Effector memory CD4-positive, alpha-beta T cell (primary cell): ENCODE measurements at regions not wholly inside any gene's neighbourhood (a gene's known extent, or its start where the extent isn't known, plus 50 kb on each side); places are given as distances from the start of the nearest gene placed in this dataset.

Experiments
- DNase-seq, 3 donors: peaks; one replicate each; pipeline ENCODE4 v3.0.0-alpha.2; 2020
- H3K27ac ChIP-seq: 2 replicates; pipeline ENCODE4 v1.7.0; 2013; ENCODE audit warnings: mild to moderate bottlenecking, low read length, moderate library complexity; ENCODE audit not compliant: insufficient read depth, poor library complexity, severe bottlenecking
- H3K27me3 ChIP-seq: replicated peaks from 2 replicates; pipeline ENCODE4 v1.7.0; 2013; ENCODE audit warnings: mild to moderate bottlenecking, low read length; ENCODE audit not compliant: insufficient read depth, control insufficient read depth, poor library complexity, severe bottlenecking
- H3K36me3 ChIP-seq: 2 replicates; pipeline ENCODE4 v1.7.0; 2013; ENCODE audit warnings: mild to moderate bottlenecking, low read length, moderate library complexity; ENCODE audit not compliant: control insufficient read depth, insufficient read depth
- H3K4me1 ChIP-seq: 2 replicates; pipeline ENCODE4 v1.7.0; 2013; ENCODE audit warnings: low read length, mild to moderate bottlenecking; ENCODE audit not compliant: control insufficient read depth, insufficient read depth, poor library complexity, severe bottlenecking
- H3K4me3 ChIP-seq: 2 replicates; pipeline ENCODE4 v1.7.0; 2013; ENCODE audit warnings: low read length, low read depth, mild to moderate bottlenecking; ENCODE audit not compliant: insufficient read depth, poor library complexity, severe bottlenecking
- H3K9me3 ChIP-seq: 2 replicates; pipeline ENCODE4 v1.7.0; 2013; ENCODE audit warnings: mild to moderate bottlenecking, low read length, moderate library complexity; ENCODE audit not compliant: control insufficient read depth

DNA sequence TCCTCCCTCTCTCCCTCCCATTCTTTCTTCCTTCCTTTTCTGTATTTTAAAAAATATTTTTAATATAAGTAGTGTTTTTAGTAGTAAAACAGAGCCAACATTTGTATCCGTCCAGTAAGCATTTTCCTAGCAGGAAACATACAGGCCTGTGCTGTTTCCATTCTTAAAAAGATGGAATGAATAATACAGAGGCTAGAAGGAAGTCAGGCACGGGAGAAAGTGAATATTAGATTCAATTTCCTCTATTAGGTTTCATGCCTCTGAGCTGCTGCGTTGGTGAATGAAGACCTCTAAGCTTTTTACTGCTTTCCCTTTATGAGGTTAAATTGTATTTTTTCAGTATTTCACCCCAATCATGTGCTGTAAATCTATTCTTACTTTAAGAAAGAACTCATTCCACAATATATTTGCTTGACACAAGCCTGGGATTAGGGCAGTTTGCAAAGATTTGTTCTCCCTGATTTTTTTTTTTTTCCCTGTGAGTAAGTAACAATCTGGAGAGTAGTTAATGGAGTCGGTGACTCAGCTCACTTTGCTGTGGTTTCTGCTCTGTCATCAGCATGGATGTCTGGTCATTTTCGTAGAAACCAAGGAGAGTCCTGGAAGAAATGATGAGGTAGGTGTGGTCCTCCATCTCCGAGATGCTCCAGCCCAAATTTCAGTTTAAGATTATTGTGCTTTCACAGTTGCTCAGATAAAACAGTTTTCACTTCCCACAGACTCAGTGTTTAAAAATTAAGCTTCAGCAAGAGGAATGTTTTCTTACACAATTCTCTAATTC is 76.1 kb upstream of the PITRM1 start:
- Histone ChIP-seq H3K27ac (no peak overlapping the region), H3K4me1 (no peaks in the 10 kb centered on the region), H3K27me3 (no peaks in the 10 kb centered on the region), H3K4me3 (no peak overlapping the region), H3K36me3 (no peaks in the 10 kb centered on the region), H3K9me3 (no peaks in the 10 kb centered on the region)
- no peak for DNase-seq

GRCh38 chr10:3245395-3245794 is 72.8 kb upstream of the PITRM1 start:
- H3K27ac ChIP-seq = no peak overlapping the region
- no peak overlapping the region for H3K4me3 ChIP-seq
- H3K4me1 ChIP-seq = no peaks in the 10 kb centered on the region
- DNase-seq = no peak
- H3K36me3 ChIP-seq = no peaks in the 10 kb centered on the region
- no peaks in the 10 kb centered on the region for H3K27me3 ChIP-seq
- no peaks in the 10 kb centered on the region for H3K9me3 ChIP-seq

DNA sequence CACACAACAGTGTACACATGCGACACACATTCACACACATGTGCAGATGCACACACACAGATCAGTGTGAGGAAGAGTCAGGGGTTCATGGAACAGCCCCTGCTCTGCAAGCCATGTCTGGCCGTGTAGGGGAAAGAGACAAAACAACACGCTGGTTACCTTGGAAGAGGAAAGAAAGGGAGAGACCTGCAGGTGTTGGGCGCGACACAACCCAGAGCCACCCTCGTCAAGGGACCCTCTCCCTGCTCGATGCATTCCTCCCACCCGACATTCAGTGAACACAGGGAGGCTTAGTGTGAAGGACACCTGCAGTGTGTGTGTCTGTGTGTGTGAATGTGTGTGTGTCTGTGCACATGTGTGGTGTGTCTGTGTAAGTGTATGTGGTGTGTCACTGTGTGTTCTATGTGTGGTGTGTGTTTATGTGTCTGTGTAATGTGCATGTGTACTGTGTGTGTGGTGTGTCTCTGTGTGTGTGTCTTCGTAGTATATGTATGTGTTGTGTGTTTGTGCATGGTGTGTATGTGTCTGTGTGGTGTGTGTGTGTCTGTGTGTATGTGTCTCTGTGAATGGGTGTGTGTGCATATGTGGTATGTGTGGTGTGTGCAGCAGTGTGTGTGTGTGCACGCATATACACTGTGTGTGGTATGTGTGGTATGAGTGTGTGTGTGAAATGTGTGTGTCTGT is 69.5 kb upstream of the PITRM1 start:
- Histone ChIP-seq H3K36me3 (no peaks in the 10 kb centered on the region), H3K4me3 (no peak overlapping the region), H3K27me3 (no peaks in the 10 kb centered on the region), H3K27ac (no peak overlapping the region), H3K9me3 (no peaks in the 10 kb centered on the region), H3K4me1 (no peaks in the 10 kb centered on the region)
- DNase-seq = no peak

GRCh38 chr10:3241274-3241921 is 68.8 kb upstream of the PITRM1 start:
- Histone ChIP-seq H3K4me1 (no peaks in the 10 kb centered on the region), H3K4me3 (no peak overlapping the region), H3K9me3 (no peaks in the 10 kb centered on the region), H3K27ac (no peak overlapping the region), H3K27me3 (no peaks in the 10 kb centered on the region), H3K36me3 (no peaks in the 10 kb centered on the region)
- no peak for DNase-seq

DNA sequence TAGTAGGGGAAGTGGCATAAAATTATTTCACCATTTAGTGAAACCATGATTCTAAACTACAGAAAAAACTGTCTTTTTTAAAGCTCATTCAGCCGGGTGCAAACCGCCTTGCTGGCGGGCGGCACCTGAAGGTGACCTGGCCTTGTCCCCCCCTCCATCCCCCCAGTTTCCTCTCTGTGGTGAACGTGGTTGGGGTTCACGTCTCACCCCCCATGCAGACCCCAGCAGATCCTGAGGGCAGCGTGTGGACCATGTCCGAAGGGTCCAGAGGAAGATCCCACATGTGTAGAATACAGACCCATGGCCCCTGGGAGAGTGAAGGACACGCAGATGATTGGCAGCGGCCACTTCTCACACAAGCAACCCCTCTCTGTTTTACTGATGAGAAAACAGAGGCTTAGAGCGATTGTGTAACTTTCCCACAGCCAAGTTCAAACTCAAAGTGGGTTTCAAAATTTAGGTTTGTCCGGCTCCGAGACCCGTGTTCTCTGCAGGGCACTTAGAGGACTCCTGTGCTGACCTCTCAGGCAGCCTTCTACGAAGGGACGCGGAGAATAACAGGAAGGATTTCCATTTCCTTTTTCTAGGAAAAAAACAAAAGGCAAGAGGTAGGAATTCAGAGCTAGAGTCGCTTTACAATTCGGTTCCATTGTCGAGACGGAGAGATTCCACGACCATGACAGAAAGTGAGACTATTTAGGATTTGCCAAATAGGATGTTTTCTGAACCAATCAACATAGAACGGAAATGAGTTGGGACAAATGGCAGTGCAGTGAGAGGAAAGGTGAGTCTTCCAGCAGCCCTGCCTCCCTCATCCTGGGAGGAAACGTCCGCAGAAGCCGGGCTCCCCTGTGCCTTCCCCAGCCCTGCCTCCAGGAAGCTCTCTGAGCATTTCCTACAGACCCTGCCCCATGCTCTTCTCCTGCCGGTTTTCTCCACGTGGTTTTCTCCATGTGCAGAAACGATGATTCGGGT is 67.6 kb upstream of the PITRM1 start:
- Histone ChIP-seq H3K4me3 (no peak overlapping the region), H3K27me3 (no peaks in the 10 kb centered on the region)
- DNase-seq = no peak

GRCh38 chr10:3239066-3239919 is 66.7 kb upstream of the PITRM1 start:
- H3K27me3 ChIP-seq = no peaks in the 10 kb centered on the region
- no peak overlapping the region for H3K4me3 ChIP-seq
- no peak overlapping the region for H3K27ac ChIP-seq
- H3K4me1 ChIP-seq = no peaks in the 10 kb centered on the region
- no peaks in the 10 kb centered on the region for H3K9me3 ChIP-seq
- peak; percentile 42 to 61 (median 44) for DNase-seq
- no peaks in the 10 kb centered on the region for H3K36me3 ChIP-seq

More for the DNA sequence above, 67.6 kb upstream of the PITRM1 start:
- Histone ChIP-seq H3K27ac (no peak overlapping the region), H3K9me3 (no peaks in the 10 kb centered on the region), H3K36me3 (no peaks in the 10 kb centered on the region), H3K4me1 (no peaks in the 10 kb centered on the region)

DNA sequence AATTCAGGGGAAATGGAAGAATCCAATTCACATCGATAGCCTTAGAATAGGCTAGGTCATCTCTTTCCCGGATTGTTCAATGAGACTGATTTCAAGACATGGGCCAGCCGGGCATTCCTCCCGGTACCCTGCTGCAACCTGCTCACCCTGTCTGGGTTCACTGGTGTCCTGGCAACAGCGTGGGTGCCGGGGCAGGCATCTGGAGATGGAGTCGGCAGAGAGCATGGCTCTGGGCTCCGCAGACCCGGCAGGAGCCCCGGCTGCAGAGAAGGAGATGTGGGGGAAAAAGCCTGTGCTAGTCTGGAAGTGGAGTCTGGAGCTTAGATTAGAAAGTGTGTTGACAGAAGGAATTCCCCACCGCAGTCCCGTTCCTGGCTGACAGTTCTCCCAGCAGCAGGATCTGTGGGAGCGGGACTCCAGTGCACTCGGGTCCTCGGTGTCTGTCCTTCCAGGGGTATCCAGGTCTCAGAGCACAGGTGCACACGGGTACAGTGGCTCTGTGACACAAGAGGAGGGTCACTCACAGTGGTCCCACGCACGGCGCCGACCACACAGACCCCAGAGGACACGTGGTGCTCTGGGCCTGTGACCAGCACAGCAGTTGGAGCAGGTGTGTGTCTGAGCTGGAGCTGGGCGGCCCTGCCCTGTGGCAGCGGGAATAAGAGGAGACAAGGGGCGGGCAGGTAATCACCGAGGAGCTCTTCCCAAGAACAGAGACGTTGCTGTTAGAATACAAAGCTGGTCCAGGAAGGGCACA is 65.7 kb upstream of the PITRM1 start:
- no peak for DNase-seq
- H3K27ac ChIP-seq = no peak overlapping the region

GRCh38 chr10:3237530-3237929 is 64.9 kb upstream of the PITRM1 start:
- H3K27ac ChIP-seq = no peak overlapping the region
- no peaks in the 10 kb centered on the region for H3K36me3 ChIP-seq
- H3K4me1 ChIP-seq = no peaks in the 10 kb centered on the region
- no peaks in the 10 kb centered on the region for H3K27me3 ChIP-seq
- H3K4me3 ChIP-seq = no peak overlapping the region
- no peak for DNase-seq
- no peaks in the 10 kb centered on the region for H3K9me3 ChIP-seq

More for the DNA sequence above, 65.7 kb upstream of the PITRM1 start:
- H3K4me1 ChIP-seq = no peaks in the 10 kb centered on the region
- H3K36me3 ChIP-seq = no peaks in the 10 kb centered on the region
- H3K4me3 ChIP-seq = no peak overlapping the region
- H3K27me3 ChIP-seq = no peaks in the 10 kb centered on the region
- no peaks in the 10 kb centered on the region for H3K9me3 ChIP-seq
